PC-9 (cell line): ENCODE measurements at regions not wholly inside any gene's neighbourhood (a gene's known extent, or its start where the extent isn't known, plus 50 kb on each side); places are given as distances from the start of the nearest gene placed in this dataset.

Experiments used
- CTCF ChIP-seq: fragments of 200-600 bp; sonication (generic); conservative IDR thresholded peaks from 2 replicates; pipeline ENCODE4 v1.6.1; 2017; ENCODE audit warnings: mixed run types, antibody characterized with exemption, mild to moderate bottlenecking, moderate library complexity
- EZH2 ChIP-seq: fragments of 200-600 bp; sonication (generic); IDR thresholded peaks from 2 replicates; pipeline ENCODE4 v1.8.0; 2017; ENCODE audit warnings: antibody characterized with exemption, low read depth

DNA sequence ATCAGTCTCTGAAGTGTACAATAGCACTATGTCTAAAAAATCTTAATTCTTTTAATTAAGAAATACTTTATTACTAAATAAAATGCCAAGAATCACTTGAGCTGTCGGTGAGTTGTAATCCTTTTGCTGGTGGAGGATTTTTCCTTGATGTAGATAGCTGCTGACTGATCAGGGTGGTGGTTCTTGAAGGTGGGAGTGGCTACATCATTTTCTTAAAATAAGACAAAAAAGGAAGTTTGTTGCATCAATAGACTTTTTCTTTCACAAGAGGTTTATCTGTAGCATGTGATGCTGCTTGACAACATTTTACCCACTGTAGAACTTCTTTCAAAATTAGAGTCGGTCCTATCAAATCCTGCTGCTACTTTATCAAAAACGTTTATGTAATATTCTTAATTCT, 68.8 kb upstream of the ZC4H2 start:
- TF ChIP-seq CTCF (no peak), EZH2 (no peak)
